Left lung (tissue), 4 donors: ENCODE measurements at regions not wholly inside any gene's neighbourhood (a gene's known extent, or its start where the extent isn't known, plus 50 kb on each side); places are given as distances from the start of the nearest gene placed in this dataset.

Experiments used
- ATAC-seq: fragments of 200-7000 bp; cut with Tn5 transposase; one replicate; pipeline ENCODE4 v1.9.1; 2020; ENCODE audit warnings: moderate library complexity
- DNase-seq, 4 donors: peaks; one replicate each; pipeline ENCODE4 v3.0.0-alpha.2; 2013 to 2020
- H3K27ac ChIP-seq, 2 donors: fragments of 200-600 bp; sonication (generic) in 1 of 2; one replicate each; pipeline versions ENCODE4 v1.5.0 to v1.8.0; 2020 to 2021
- H3K27me3 ChIP-seq, 2 donors: fragments of 200-600 bp; sonication (generic) in 1 of 2; one replicate each; pipeline versions ENCODE4 v1.5.0 to v1.8.0; 2020 to 2021
- H3K36me3 ChIP-seq, 2 donors: fragments of 200-600 bp; sonication (generic) in 1 of 2; one replicate each; pipeline versions ENCODE4 v1.5.0 to v1.8.0; 2020 to 2021
- H3K4me1 ChIP-seq, 2 donors: fragments of 200-600 bp; one replicate each; pipeline ENCODE4 v1.8.0; 2021
- H3K4me3 ChIP-seq, 2 donors: fragments of 200-600 bp; sonication (generic) in 1 of 2; one replicate each; pipeline versions ENCODE4 v1.5.0 to v1.8.0; 2020 to 2021; ENCODE audit warnings: mild to moderate bottlenecking in 1 of 2
- H3K9me3 ChIP-seq, 2 donors: fragments of 200-600 bp; sonication (generic) in 1 of 2; one replicate each; pipeline versions ENCODE4 v1.5.0 to v1.8.0; 2020 to 2021
- intact Hi-C, 2 donors: fragments of 100-400 bp; cut with DNase I; formaldehyde crosslinking; loops; one replicate each; pipeline versions ENCODE4 v1.11.2 to v1.14.2; 2022
- TF ChIP-seq, protein P1 (sequence below), 2 donors: fragments of 200-600 bp; sonication (generic) in 1 of 2; IDR thresholded peaks; one replicate each; pipeline versions ENCODE4 v1.5.0 to v1.8.0; 2021; ENCODE audit warnings: antibody characterized with exemption in 2 of 2
- donor health status: DM: no; HTN: yes; CAD: no.
- donor health status: DM: no; HTN: no; CAD: no.

- no peak overlapping the region for H3K4me3 ChIP-seq
- no peaks in the 10 kb centered on the region for H3K4me1 ChIP-seq
- TF ChIP-seq, protein P1, sequence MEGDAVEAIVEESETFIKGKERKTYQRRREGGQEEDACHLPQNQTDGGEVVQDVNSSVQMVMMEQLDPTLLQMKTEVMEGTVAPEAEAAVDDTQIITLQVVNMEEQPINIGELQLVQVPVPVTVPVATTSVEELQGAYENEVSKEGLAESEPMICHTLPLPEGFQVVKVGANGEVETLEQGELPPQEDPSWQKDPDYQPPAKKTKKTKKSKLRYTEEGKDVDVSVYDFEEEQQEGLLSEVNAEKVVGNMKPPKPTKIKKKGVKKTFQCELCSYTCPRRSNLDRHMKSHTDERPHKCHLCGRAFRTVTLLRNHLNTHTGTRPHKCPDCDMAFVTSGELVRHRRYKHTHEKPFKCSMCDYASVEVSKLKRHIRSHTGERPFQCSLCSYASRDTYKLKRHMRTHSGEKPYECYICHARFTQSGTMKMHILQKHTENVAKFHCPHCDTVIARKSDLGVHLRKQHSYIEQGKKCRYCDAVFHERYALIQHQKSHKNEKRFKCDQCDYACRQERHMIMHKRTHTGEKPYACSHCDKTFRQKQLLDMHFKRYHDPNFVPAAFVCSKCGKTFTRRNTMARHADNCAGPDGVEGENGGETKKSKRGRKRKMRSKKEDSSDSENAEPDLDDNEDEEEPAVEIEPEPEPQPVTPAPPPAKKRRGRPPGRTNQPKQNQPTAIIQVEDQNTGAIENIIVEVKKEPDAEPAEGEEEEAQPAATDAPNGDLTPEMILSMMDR (IDR thresholded peaks at IDR 0.05): no peak
- ATAC-seq (no peak), DNase-seq (no peak)
- H3K27me3 ChIP-seq: no peaks in the 10 kb centered on the region
- intact Hi-C loops: no loop called here
- no peaks in the 10 kb centered on the region for H3K9me3 ChIP-seq
- no peaks in the 10 kb centered on the region for H3K36me3 ChIP-seq
- H3K27ac ChIP-seq: no peak overlapping the region
These were observed 148.7 kb upstream of the POU1F1 start for GRCh38 chr3:87425056-87425455.

- Histone ChIP-seq H3K27ac (no peak overlapping the region), H3K27me3 (no peaks in the 10 kb centered on the region), H3K4me1 (no peaks in the 10 kb centered on the region), H3K9me3 (no peaks in the 10 kb centered on the region), H3K4me3 (no peak overlapping the region), H3K36me3 (no peaks in the 10 kb centered on the region)
- DNase-seq: no peak
- ATAC-seq: no peak
- TF ChIP-seq, protein P1 (IDR thresholded peaks at IDR 0.05): no peak
- intact Hi-C loops: no loop called here
These were observed 147.0 kb upstream of the POU1F1 start for GRCh38 chr3:87423336-87423735.

DNA sequence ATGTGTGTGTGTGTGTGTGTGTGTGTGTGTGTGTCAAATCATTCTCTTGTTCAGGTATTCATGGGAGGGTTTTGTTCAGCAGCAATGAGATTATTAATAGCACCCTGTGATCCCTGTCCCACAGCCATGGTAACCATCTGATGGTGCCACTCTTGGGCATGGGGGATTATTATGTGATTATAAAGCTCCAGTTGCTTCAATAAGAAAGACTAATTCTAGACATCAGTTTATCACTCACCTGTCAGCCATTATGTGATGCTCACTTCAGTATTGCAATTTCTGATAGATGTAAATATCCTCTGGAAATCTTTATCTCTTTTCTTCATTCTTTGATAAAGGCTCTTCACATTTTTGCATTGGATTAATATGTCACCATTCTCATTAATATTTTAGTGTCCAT lies 145.9 kb upstream of the POU1F1 start:
- Histone ChIP-seq H3K4me1 (no peaks in the 10 kb centered on the region), H3K27ac (no peak overlapping the region), H3K36me3 (no peaks in the 10 kb centered on the region), H3K27me3 (no peaks in the 10 kb centered on the region), H3K9me3 (no peaks in the 10 kb centered on the region), H3K4me3 (no peak overlapping the region)
- TF ChIP-seq, protein P1 (IDR thresholded peaks at IDR 0.05): no peak
- intact Hi-C loops: no loop called here
- no peak for DNase-seq
- no peak for ATAC-seq

GRCh38 chr3:87420171-87420570 lies 143.8 kb upstream of the POU1F1 start:
- intact Hi-C loops: no loop called here
- DNase-seq (no peak), ATAC-seq (no peak)
- H3K9me3 ChIP-seq: peaks cover 0 to 3% of the 10 kb centered on the region in 2 donors
- H3K36me3 ChIP-seq: no peaks in the 10 kb centered on the region
- H3K4me3 ChIP-seq: no peak overlapping the region
- TF ChIP-seq, protein P1 (IDR thresholded peaks at IDR 0.05): no peak
- no peaks in the 10 kb centered on the region for H3K4me1 ChIP-seq
- H3K27me3 ChIP-seq: no peaks in the 10 kb centered on the region
- no peak overlapping the region for H3K27ac ChIP-seq

DNA sequence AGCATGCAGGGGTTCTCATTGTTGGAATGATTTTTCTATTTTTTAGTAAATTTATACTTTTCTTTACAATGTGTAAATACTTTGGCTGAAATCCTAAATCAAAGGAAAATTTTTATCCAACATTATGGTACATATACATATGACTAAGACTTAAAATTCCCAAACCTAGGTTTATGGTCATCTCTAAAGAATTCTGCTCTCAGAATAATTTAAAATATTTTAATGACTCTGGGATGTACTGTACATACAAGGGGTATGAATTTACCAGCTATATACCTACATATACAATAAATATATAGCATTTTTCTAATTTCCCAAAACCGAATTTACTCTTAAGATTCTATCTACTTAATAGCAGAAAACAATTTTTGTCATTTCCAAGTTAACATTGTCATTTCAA lies 137.9 kb upstream of the POU1F1 start:
- TF ChIP-seq, protein P1 (IDR thresholded peaks at IDR 0.05): no peak
- H3K4me3 ChIP-seq: no peak overlapping the region
- DNase-seq (no peak), ATAC-seq (no peak)
- no peaks in the 10 kb centered on the region for H3K27me3 ChIP-seq
- intact Hi-C loops: no loop called here
- no peak overlapping the region for H3K27ac ChIP-seq
- H3K4me1 ChIP-seq: no peaks in the 10 kb centered on the region
- peaks cover 0 to 3% of the 10 kb centered on the region in 2 donors for H3K9me3 ChIP-seq
- no peaks in the 10 kb centered on the region for H3K36me3 ChIP-seq
